OCI-LY3 (cell line): ENCODE measurements at regions not wholly inside any gene's neighbourhood (a gene's known extent, or its start where the extent isn't known, plus 50 kb on each side); places are given as distances from the start of the nearest gene placed in this dataset.

Experiments used
- H2AFZ ChIP-seq: fragments of 200-600, 300-600 bp; shearing (Covaris generic); 2 replicates; pipeline ENCODE4 v1.6.0; 2014; ENCODE audit warnings: antibody characterized with exemption, low read depth, low read length
- H3K27ac ChIP-seq: fragments of 200-600, 300-600 bp; sonication (generic); 2 replicates; pipeline ENCODE4 v1.5.1; 2014; ENCODE audit warnings: mild to moderate bottlenecking, low read length, moderate library complexity, mixed read lengths
- H3K27me3 ChIP-seq: fragments of 200-600, 300-600 bp; sonication (generic); 2 replicates; pipeline ENCODE4 v1.6.1; 2014; ENCODE audit warnings: low read depth, low read length, mixed read lengths
- H3K36me3 ChIP-seq: fragments of 200-600, 300-600 bp; sonication (generic); replicated peaks from 2 replicates; pipeline ENCODE3; 2014; ENCODE audit warnings: low read depth, low read length, mixed read lengths
- H3K4me1 ChIP-seq: fragments of 300-600, 200-600 bp; sonication (generic); 2 replicates; pipeline ENCODE4 v1.6.1; 2014; ENCODE audit warnings: low read length, mixed read lengths
- H3K4me2 ChIP-seq: fragments of 200-600, 300-600 bp; sonication (generic); 2 replicates; pipeline ENCODE4 v1.6.1; 2014; ENCODE audit warnings: low read length, mixed read lengths
- H3K4me3 ChIP-seq: fragments of 300-600, 200-600 bp; sonication (generic); 2 replicates; pipeline ENCODE4 v1.5.1; 2014; ENCODE audit warnings: antibody characterized with exemption, mild to moderate bottlenecking, low read length, moderate library complexity
- H3K79me2 ChIP-seq: fragments of 300-600, 200-600 bp; shearing (Covaris generic); 2 replicates; pipeline ENCODE4 v1.6.1; 2014; ENCODE audit warnings: mild to moderate bottlenecking, low read length, mixed read lengths
- H3K9ac ChIP-seq: fragments of 300-600, 200-600 bp; shearing (Covaris generic); 2 replicates; pipeline ENCODE4 v1.6.0; 2014; ENCODE audit warnings: mild to moderate bottlenecking, low read length, moderate library complexity
- H3K9me3 ChIP-seq: fragments of 200-600, 300-600 bp; shearing (Covaris generic); 2 replicates; pipeline ENCODE4 v1.6.1; 2014; ENCODE audit warnings: low read length, mixed read lengths; ENCODE audit not compliant: insufficient read depth
- H4K20me1 ChIP-seq: fragments of 200-600, 300-600 bp; sonication (generic); 2 replicates; pipeline ENCODE4 v1.6.1; 2016; ENCODE audit warnings: low read length, mixed read lengths; ENCODE audit not compliant: insufficient read depth
- EZH2phosphoT487 ChIP-seq: fragments of 200-600 bp; shearing (Covaris generic); IDR thresholded peaks from 2 replicates; pipeline ENCODE4 v1.6.1; 2018; ENCODE audit warnings: antibody characterized with exemption, mixed run types, low read depth
- TF ChIP-seq, protein P1 (sequence below): fragments of 200-600, 300-600 bp; sonication (generic); IDR thresholded peaks from 2 replicates; pipeline ENCODE4 v1.5.1; 2014; ENCODE audit warnings: antibody characterized with exemption, low read length, low read depth

DNA sequence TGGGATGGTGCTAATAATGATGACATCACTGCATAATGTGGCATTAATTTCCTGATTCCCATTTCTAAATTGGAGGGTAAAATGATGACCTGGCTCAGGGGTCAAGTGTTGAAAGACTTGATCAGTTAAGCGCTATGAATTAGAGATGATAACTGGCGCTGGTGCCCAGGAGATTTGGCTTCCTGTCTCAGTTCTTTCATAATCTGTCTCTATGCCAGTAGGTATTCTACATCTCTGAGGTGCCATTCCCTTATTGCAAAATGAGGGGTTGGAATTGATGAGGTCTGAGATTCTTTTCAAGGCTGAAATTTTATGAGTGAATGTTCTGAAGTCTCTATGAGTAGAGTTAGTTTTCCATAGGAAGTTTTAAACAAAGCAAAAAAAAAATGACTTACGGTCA is 1715.1 kb upstream of the WWC1 start:
- no peak overlapping the region for H3K9ac ChIP-seq
- no peaks in the 10 kb centered on the region for H3K36me3 ChIP-seq
- H3K9me3 ChIP-seq = no peaks in the 10 kb centered on the region
- no peak overlapping the region for H3K4me2 ChIP-seq
- no peak overlapping the region for H3K4me3 ChIP-seq
- no peaks in the 10 kb centered on the region for H3K79me2 ChIP-seq
- no peaks in the 10 kb centered on the region for H4K20me1 ChIP-seq
- TF ChIP-seq, protein P1, sequence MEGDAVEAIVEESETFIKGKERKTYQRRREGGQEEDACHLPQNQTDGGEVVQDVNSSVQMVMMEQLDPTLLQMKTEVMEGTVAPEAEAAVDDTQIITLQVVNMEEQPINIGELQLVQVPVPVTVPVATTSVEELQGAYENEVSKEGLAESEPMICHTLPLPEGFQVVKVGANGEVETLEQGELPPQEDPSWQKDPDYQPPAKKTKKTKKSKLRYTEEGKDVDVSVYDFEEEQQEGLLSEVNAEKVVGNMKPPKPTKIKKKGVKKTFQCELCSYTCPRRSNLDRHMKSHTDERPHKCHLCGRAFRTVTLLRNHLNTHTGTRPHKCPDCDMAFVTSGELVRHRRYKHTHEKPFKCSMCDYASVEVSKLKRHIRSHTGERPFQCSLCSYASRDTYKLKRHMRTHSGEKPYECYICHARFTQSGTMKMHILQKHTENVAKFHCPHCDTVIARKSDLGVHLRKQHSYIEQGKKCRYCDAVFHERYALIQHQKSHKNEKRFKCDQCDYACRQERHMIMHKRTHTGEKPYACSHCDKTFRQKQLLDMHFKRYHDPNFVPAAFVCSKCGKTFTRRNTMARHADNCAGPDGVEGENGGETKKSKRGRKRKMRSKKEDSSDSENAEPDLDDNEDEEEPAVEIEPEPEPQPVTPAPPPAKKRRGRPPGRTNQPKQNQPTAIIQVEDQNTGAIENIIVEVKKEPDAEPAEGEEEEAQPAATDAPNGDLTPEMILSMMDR = no peak
- TF ChIP-seq EZH2phosphoT487 = no peak
- H3K4me1 ChIP-seq = no peaks in the 10 kb centered on the region
- H2AFZ ChIP-seq = no peak overlapping the region
- H3K27me3 ChIP-seq = no peaks in the 10 kb centered on the region
- no peak overlapping the region for H3K27ac ChIP-seq

DNA sequence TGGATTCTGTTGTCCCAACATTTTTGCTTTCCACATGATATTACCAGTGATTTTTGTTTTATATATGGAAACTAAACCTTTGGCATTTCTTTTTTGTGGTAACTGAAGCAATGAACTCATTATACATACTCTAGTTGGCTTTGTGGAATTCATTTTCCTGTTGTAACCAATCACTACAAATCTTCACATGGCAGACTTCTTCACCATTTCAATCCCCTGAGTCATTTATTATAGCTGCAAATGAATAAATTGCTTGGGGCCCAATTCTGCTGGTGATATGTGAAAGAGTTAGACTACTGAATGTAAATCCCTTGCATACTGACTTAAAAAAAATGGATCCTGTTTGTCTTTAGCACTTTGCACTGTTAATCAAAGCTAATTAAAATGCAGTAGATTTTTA is 1709.6 kb upstream of the WWC1 start:
- TF ChIP-seq, protein P1 = no peak
- TF ChIP-seq EZH2phosphoT487 = no peak
- H4K20me1 ChIP-seq = no peaks in the 10 kb centered on the region
- no peaks in the 10 kb centered on the region for H3K4me1 ChIP-seq
- H3K79me2 ChIP-seq = no peaks in the 10 kb centered on the region
- no peak overlapping the region for H3K4me3 ChIP-seq
- H3K9ac ChIP-seq = no peak overlapping the region
- no peaks in the 10 kb centered on the region for H3K27me3 ChIP-seq
- no peaks in the 10 kb centered on the region for H3K9me3 ChIP-seq
- H3K27ac ChIP-seq = no peak overlapping the region
- H3K4me2 ChIP-seq = no peak overlapping the region
- no peak overlapping the region for H2AFZ ChIP-seq
- no peaks in the 10 kb centered on the region for H3K36me3 ChIP-seq

DNA sequence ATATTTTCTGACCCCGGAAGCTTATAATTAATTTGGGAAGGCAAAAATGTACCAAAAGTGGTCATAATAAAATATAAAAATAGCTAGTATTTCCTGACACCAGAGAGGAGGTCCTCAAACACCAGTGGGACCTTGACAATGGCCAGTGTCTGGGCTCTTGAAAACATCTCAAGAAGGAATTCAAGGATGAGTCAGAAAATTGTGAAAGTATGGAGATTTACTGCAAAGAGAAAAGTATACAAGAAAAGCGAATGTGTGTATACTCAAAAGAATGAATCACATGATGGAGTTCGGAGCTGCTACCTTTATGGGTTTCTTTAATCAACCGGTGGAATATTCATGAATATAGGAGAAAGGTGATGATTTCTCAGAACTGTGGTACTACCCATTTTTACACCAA is 1709.0 kb upstream of the WWC1 start:
- Histone ChIP-seq H3K9me3 (no peaks in the 10 kb centered on the region), H3K27ac (no peak overlapping the region), H3K9ac (no peak overlapping the region), H3K4me3 (no peak overlapping the region), H3K79me2 (no peaks in the 10 kb centered on the region), H3K4me2 (no peak overlapping the region), H4K20me1 (no peaks in the 10 kb centered on the region), H3K27me3 (no peaks in the 10 kb centered on the region), H3K4me1 (no peaks in the 10 kb centered on the region), H3K36me3 (no peaks in the 10 kb centered on the region), H2AFZ (no peak overlapping the region)
- no peak for TF ChIP-seq EZH2phosphoT487
- TF ChIP-seq, protein P1 = no peak

DNA sequence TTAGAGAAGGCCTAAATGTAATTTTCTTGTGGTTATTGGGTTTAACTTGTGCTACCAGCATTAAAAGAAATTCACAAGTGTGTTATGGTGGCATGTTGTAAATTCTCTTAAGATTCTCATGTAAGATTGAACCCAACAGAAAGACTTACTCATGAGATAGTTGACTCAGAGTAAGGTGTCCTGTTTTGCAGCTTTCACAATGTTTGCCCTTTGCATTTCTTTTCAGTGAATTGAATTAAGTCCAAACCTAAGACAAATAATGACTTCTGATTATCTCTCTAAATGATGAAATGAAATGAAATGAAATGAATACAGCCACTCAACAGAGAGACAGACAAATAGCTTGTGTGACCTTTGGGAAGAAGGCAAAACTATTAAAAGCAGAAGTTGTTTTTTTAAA is 1696.9 kb upstream of the WWC1 start:
- no peak overlapping the region for H3K4me3 ChIP-seq
- H3K27ac ChIP-seq = no peak overlapping the region
- no peak overlapping the region for H3K4me2 ChIP-seq
- no peaks in the 10 kb centered on the region for H4K20me1 ChIP-seq
- H3K27me3 ChIP-seq = no peaks in the 10 kb centered on the region
- no peaks in the 10 kb centered on the region for H3K4me1 ChIP-seq
- no peaks in the 10 kb centered on the region for H3K79me2 ChIP-seq
- no peaks in the 10 kb centered on the region for H3K36me3 ChIP-seq
- no peak overlapping the region for H3K9ac ChIP-seq
- H3K9me3 ChIP-seq = no peaks in the 10 kb centered on the region
- no peak overlapping the region for H2AFZ ChIP-seq
- TF ChIP-seq, protein P1 = no peak
- no peak for TF ChIP-seq EZH2phosphoT487
